IMR-90 (cell line): ENCODE measurements at regions not wholly inside any gene's neighbourhood (a gene's known extent, or its start where the extent isn't known, plus 50 kb on each side); places are given as distances from the start of the nearest gene placed in this dataset.

Experiments
- ATAC-seq: fragments of 200-7000 bp; cut with Tn5 transposase; 2 replicates; pipeline ENCODE4 v1.9.1; 2020; ENCODE audit warnings: low read depth, mild to moderate bottlenecking, moderate library complexity
- BruUV-seq: library from RNA; stranded (reverse); fragments of 400-500 nt; replicated peaks from 2 replicates; lab custom pipeline; 2021; lab: Mats Ljungman, UMichigan
- CTCF ChIA-PET: fragments of 300-600 bp; formaldehyde crosslinking; extraction: SDS; loops from one replicate; lab custom pipeline; 2021; ENCODE audit warnings: antibody characterized with exemption; lab: Yijun Ruan, JAX
- POLR2A ChIA-PET: fragments of 300-600 bp; sonication (Branson Sonifier 250); formaldehyde crosslinking; loops from one replicate; lab custom pipeline; 2022; ENCODE audit warnings: antibody characterized with exemption; ENCODE audit not compliant: unreplicated experiment; lab: Charles Lee
- DNase-seq: peaks from one replicate; pipeline ENCODE4 v3.0.0; 2013
- H2AFZ ChIP-seq: replicated peaks from 2 replicates; pipeline ENCODE3; 2013; ENCODE audit warnings: low read length, mild to moderate bottlenecking; ENCODE audit not compliant: poor library complexity
- H2AK5ac ChIP-seq: 2 replicates; pipeline ENCODE4 v1.6.1; 2013; ENCODE audit warnings: low read depth, low read length, inconsistent platforms
- H2AK9ac ChIP-seq: replicated peaks from 2 replicates; pipeline ENCODE3; 2013; ENCODE audit warnings: mild to moderate bottlenecking, low read depth, low read length, moderate library complexity; ENCODE audit not compliant: poor library complexity
- H2BK120ac ChIP-seq: 2 replicates; pipeline ENCODE4 v1.6.1; 2013; ENCODE audit warnings: low read depth, low read length, inconsistent platforms
- H2BK15ac ChIP-seq: 3 replicates; pipeline ENCODE4 v1.6.1; 2013; ENCODE audit warnings: low read depth, low read length, inconsistent platforms
- H2BK20ac ChIP-seq: 2 replicates; pipeline ENCODE4 v1.6.1; 2013; ENCODE audit warnings: low read depth, mild to moderate bottlenecking, inconsistent platforms, low read length, moderate library complexity
- H2BK5ac ChIP-seq: 2 replicates; pipeline ENCODE4 v1.6.1; 2013; ENCODE audit warnings: mild to moderate bottlenecking, low read depth, low read length, inconsistent platforms; ENCODE audit not compliant: poor library complexity, severe bottlenecking
- H3K14ac ChIP-seq: replicated peaks from 2 replicates; pipeline ENCODE4 v1.6.1; 2013; ENCODE audit warnings: low read depth, low read length, inconsistent platforms
- H3K18ac ChIP-seq: 2 replicates; pipeline ENCODE4 v1.6.1; 2013; ENCODE audit warnings: low read depth, low read length, control low read depth
- H3K23ac ChIP-seq: 2 replicates; pipeline ENCODE4 v1.6.1; 2013; ENCODE audit warnings: low read depth, low read length, inconsistent platforms
- H3K27ac ChIP-seq: 2 replicates; pipeline ENCODE4 v1.5.1; 2013; ENCODE audit warnings: mild to moderate bottlenecking, control low read depth, low read length; ENCODE audit not compliant: insufficient read depth
- H3K27me3 ChIP-seq: 2 replicates; pipeline ENCODE4 v1.6.1; 2013; ENCODE audit warnings: low read length; ENCODE audit not compliant: control insufficient read depth, insufficient read depth
- H3K36me3 ChIP-seq: 2 replicates; pipeline ENCODE4 v1.6.1; 2013; ENCODE audit warnings: low read length, mixed read lengths; ENCODE audit not compliant: control insufficient read depth, insufficient read depth
- H3K4ac ChIP-seq: 2 replicates; pipeline ENCODE4 v1.6.1; 2013; ENCODE audit warnings: low read depth, low read length, inconsistent platforms
- H3K4me1 ChIP-seq: 2 replicates; pipeline ENCODE4 v1.6.1; 2013; ENCODE audit warnings: low read length, mixed read lengths; ENCODE audit not compliant: control insufficient read depth, insufficient read depth
- H3K4me2 ChIP-seq: 2 replicates; pipeline ENCODE4 v1.6.1; 2013; ENCODE audit warnings: low read depth, mild to moderate bottlenecking, control low read depth, low read length, moderate library complexity
- H3K4me3 ChIP-seq: 2 replicates; pipeline ENCODE4 v1.5.1; 2013; ENCODE audit warnings: low read depth, mild to moderate bottlenecking, control low read depth, low read length, moderate library complexity; ENCODE audit not compliant: insufficient read depth
- H3K56ac ChIP-seq: 2 replicates; pipeline ENCODE4 v1.6.1; 2013; ENCODE audit warnings: low read length, inconsistent platforms; ENCODE audit not compliant: insufficient read depth; ENCODE audit errors: extremely low read depth
- H3K79me1 ChIP-seq, 2 experiments: 2 replicates each; pipeline ENCODE4 v1.6.1; 2013; ENCODE audit warnings: low read length in 2 of 2, inconsistent platforms in 1 of 2, low read depth in 1 of 2
- H3K9ac ChIP-seq: 2 replicates; pipeline ENCODE4 v1.6.1; 2013; ENCODE audit warnings: low read depth, low read length, control low read depth
- H3K9me1 ChIP-seq: 2 replicates; pipeline ENCODE4 v1.6.1; 2013; ENCODE audit warnings: low read length, inconsistent platforms; ENCODE audit not compliant: insufficient read depth
- H3K9me3 ChIP-seq: 2 replicates; pipeline ENCODE4 v1.6.1; 2013; ENCODE audit warnings: low read length; ENCODE audit not compliant: control insufficient read depth, insufficient read depth
- H4K20me1 ChIP-seq: 2 replicates; pipeline ENCODE4 v1.6.1; 2013; ENCODE audit warnings: low read length, inconsistent platforms; ENCODE audit not compliant: insufficient read depth
- H4K5ac ChIP-seq: 2 replicates; pipeline ENCODE4 v1.6.1; 2013; ENCODE audit warnings: mild to moderate bottlenecking, low read depth, low read length, control low read depth
- H4K8ac ChIP-seq, 2 experiments: 2 replicates each; pipeline ENCODE4 v1.6.1; 2013; ENCODE audit warnings: low read depth in 2 of 2, low read length in 2 of 2, control low read depth in 1 of 2, inconsistent platforms in 1 of 2
- H4K91ac ChIP-seq: 2 replicates; pipeline ENCODE4 v1.6.1; 2013; ENCODE audit warnings: low read depth, low read length, inconsistent platforms; ENCODE audit not compliant: insufficient read depth
- CEBPB ChIP-seq: IDR thresholded peaks from 2 replicates; pipeline ENCODE4 v1.6.1; 2012; ENCODE audit warnings: low read depth, low read length, improper control_type of control experiment
- CTCF ChIP-seq: conservative IDR thresholded peaks from 2 replicates; pipeline ENCODE4 v1.5.1; 2012; ENCODE audit warnings: mild to moderate bottlenecking, low read depth, low read length, improper control_type of control experiment
- FOS ChIP-seq: fragments of 150-350 bp; IDR thresholded peaks from 2 replicates; pipeline ENCODE4 v1.6.1; 2016; ENCODE audit warnings: low read depth, low read length
- MAZ ChIP-seq: IDR thresholded peaks from 2 replicates; pipeline ENCODE4 v1.6.1; 2012; ENCODE audit warnings: low read depth, mild to moderate bottlenecking, low read length, improper control_type of control experiment, moderate library complexity, borderline replicate concordance
- POLR2A ChIP-seq: IDR thresholded peaks from 2 replicates; pipeline ENCODE4 v1.6.1; 2012; ENCODE audit warnings: mild to moderate bottlenecking, low read depth, low read length
- WGBS, 2 experiments: methylation state at CpG; one replicate each; pipeline versions ENCODE4 v1.1.5 to v1.1.7; 2013; ENCODE audit warnings: missing lambda C conversion rate in 2 of 2; ENCODE audit not compliant: insufficient read length in 1 of 2; ENCODE audit errors: extremely low coverage in 2 of 2; 5-methylcytosine and 5-hydroxymethylcytosine counted together
- dilution Hi-C: fragments of 300-500 bp; cut with HindIII; formaldehyde crosslinking; loops from one replicate; pipeline ENCODE4 v1.14.3; 2018; ENCODE audit warnings: low sequenced_read_pairs; ENCODE audit not compliant: unreplicated experiment
- in situ Hi-C: fragments of 300-500 bp; cut with MboI; formaldehyde crosslinking; loops from 3 replicates; pipeline ENCODE4 v1.14.3; 2019; ENCODE audit warnings: low sequenced_read_pairs, inconsistent platforms, mixed read lengths
- intact Hi-C: fragments of 100-400 bp; cut with micrococcal nuclease; formaldehyde crosslinking; loops from 2 replicates; pipeline ENCODE4 v1.10.0; 2022
- TF ChIP-seq, protein P1 (sequence below): fragments of 150-350 bp; IDR thresholded peaks from 2 replicates; pipeline ENCODE4 v1.6.1; 2016; ENCODE audit warnings: low read depth, mild to moderate bottlenecking, low read length, moderate library complexity, borderline replicate concordance

DNA sequence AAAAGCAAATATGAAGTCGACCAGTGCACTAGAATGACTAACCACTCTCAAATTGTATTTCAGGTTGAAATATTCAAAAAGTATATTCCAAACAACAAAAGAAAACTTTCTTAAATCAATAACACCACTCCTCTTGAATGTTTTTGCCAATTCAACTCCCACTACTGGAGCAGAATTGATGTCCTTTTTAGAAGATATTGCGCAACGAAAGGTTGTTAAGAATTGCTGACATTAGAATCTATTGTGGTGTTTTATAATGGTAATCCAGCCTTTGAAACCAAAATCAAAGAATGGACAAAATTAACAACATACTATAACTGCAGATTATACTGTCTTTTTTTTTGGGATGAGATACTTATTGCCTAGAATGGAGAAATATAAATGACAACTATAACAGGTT, 331.3 kb downstream of the GRXCR1 start:
- no peaks in the 10 kb centered on the region for H3K4me1 ChIP-seq
- no peak overlapping the region for H3K9ac ChIP-seq
- no peaks in the 10 kb centered on the region for H3K9me1 ChIP-seq
- no peaks in the 10 kb centered on the region for H3K79me1 ChIP-seq
- no peaks in the 10 kb centered on the region for H3K27me3 ChIP-seq
- no peak overlapping the region for H4K91ac ChIP-seq
- no peak for ATAC-seq
- in situ Hi-C loops: no loop called here
- no peak overlapping the region for H2BK20ac ChIP-seq
- TF ChIP-seq CTCF (no peak), MAZ (no peak), FOS (no peak), CEBPB (peak; percentile 93), POLR2A (no peak)
- TF ChIP-seq, protein P1, sequence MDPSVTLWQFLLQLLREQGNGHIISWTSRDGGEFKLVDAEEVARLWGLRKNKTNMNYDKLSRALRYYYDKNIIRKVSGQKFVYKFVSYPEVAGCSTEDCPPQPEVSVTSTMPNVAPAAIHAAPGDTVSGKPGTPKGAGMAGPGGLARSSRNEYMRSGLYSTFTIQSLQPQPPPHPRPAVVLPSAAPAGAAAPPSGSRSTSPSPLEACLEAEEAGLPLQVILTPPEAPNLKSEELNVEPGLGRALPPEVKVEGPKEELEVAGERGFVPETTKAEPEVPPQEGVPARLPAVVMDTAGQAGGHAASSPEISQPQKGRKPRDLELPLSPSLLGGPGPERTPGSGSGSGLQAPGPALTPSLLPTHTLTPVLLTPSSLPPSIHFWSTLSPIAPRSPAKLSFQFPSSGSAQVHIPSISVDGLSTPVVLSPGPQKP: no peak
- no peak for DNase-seq
- no peak overlapping the region for H3K56ac ChIP-seq
- no peak overlapping the region for H2AFZ ChIP-seq
- H3K27ac ChIP-seq: no peak overlapping the region
- H2BK15ac ChIP-seq: no peak overlapping the region
- H4K20me1 ChIP-seq: no peaks in the 10 kb centered on the region
- no peak overlapping the region for H2BK5ac ChIP-seq
- intact Hi-C loops: no loop called here
- BruUV-seq: no TSS peak
- no peak overlapping the region for H2BK120ac ChIP-seq
- ChIA-PET CTCF (no interaction called here), POLR2A (no interaction called here)
- no peak overlapping the region for H4K5ac ChIP-seq
- H3K36me3 ChIP-seq: no peaks in the 10 kb centered on the region
- no peaks in the 10 kb centered on the region for H3K9me3 ChIP-seq
- no peak overlapping the region for H3K18ac ChIP-seq
- no peak overlapping the region for H4K8ac ChIP-seq
- H3K4me3 ChIP-seq: no peak overlapping the region
- no peak overlapping the region for H3K23ac ChIP-seq
- no peak overlapping the region for H3K4me2 ChIP-seq
- H2AK5ac ChIP-seq: no peak overlapping the region
- no CpG with 5 or more reads among the region's 3 CpGs for WGBS, 2 experiments
- no peak overlapping the region for H3K14ac ChIP-seq
- dilution Hi-C loops: no loop called here
- H3K4ac ChIP-seq: no peak overlapping the region
- H2AK9ac ChIP-seq: no peak overlapping the region
